ENCODE measurements at regions not wholly inside any gene's neighbourhood (a gene's known extent, or its start where the extent isn't known, plus 50 kb on each side); places are given as distances from the start of the nearest gene placed in this dataset.

DNA sequence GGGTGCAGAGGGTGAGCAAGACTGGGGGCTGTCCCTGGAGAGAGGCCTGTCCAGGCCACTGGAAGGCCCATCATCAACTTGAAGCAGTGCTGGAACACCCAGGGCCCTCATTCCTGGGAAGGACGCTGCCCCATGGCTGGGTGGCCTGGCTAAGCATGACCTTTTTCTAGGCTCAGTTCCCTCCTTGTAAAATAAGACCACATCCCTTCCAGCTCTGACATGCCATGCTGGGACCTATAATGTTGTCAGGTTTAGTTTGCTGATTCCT lies 62.8 kb downstream of the SYNE3 start:
- H3K4me1 ChIP-seq (ENCODE audit: control insufficient read depth, insufficient read depth, low read length) = no peaks in the 10 kb centered on the region
- Mint-ChIP-seq H3K4me1 (no peaks in the 10 kb centered on the region), H3K27me3 (ENCODE audit: insufficient read depth) (no peaks in the 10 kb centered on the region), H3K27ac (no peak overlapping the region), H3K9me3 (no peaks in the 10 kb centered on the region), H3K4me3 (no peak overlapping the region), H3K36me3 (ENCODE audit: low read depth) (peaks cover 6% of the 10 kb centered on the region)
- no peak overlapping the region for H3K4me3 ChIP-seq (ENCODE audit: low read length)
- no peak for DNase-seq
- TF ChIP-seq, protein P1, sequence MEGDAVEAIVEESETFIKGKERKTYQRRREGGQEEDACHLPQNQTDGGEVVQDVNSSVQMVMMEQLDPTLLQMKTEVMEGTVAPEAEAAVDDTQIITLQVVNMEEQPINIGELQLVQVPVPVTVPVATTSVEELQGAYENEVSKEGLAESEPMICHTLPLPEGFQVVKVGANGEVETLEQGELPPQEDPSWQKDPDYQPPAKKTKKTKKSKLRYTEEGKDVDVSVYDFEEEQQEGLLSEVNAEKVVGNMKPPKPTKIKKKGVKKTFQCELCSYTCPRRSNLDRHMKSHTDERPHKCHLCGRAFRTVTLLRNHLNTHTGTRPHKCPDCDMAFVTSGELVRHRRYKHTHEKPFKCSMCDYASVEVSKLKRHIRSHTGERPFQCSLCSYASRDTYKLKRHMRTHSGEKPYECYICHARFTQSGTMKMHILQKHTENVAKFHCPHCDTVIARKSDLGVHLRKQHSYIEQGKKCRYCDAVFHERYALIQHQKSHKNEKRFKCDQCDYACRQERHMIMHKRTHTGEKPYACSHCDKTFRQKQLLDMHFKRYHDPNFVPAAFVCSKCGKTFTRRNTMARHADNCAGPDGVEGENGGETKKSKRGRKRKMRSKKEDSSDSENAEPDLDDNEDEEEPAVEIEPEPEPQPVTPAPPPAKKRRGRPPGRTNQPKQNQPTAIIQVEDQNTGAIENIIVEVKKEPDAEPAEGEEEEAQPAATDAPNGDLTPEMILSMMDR (conservative IDR thresholded peaks at IDR 0.05) = no peak
- no peak overlapping the region for H3K27ac ChIP-seq (ENCODE audit: low read depth, low read length)
- WGBS, 2 experiments (ENCODE audit: insufficient coverage in 1 of 2, insufficient read length in 1 of 2) = 96 to 100% methylated on average over 1 of the region's 1 CpG
- peaks cover 14% of the 10 kb centered on the region for H3K36me3 ChIP-seq (ENCODE audit: control insufficient read depth, insufficient read depth, low read length)
- no peak overlapping the region for H3K9ac ChIP-seq (ENCODE audit: extremely low read depth, low read length, poor library complexity, severe bottlenecking)
- no peaks in the 10 kb centered on the region for H3K9me3 ChIP-seq (ENCODE audit: control insufficient read depth, low read length)
- H3K27me3 ChIP-seq (ENCODE audit: control insufficient read depth, insufficient read depth, low read length, poor library complexity, severe bottlenecking) = no peaks in the 10 kb centered on the region

DNA sequence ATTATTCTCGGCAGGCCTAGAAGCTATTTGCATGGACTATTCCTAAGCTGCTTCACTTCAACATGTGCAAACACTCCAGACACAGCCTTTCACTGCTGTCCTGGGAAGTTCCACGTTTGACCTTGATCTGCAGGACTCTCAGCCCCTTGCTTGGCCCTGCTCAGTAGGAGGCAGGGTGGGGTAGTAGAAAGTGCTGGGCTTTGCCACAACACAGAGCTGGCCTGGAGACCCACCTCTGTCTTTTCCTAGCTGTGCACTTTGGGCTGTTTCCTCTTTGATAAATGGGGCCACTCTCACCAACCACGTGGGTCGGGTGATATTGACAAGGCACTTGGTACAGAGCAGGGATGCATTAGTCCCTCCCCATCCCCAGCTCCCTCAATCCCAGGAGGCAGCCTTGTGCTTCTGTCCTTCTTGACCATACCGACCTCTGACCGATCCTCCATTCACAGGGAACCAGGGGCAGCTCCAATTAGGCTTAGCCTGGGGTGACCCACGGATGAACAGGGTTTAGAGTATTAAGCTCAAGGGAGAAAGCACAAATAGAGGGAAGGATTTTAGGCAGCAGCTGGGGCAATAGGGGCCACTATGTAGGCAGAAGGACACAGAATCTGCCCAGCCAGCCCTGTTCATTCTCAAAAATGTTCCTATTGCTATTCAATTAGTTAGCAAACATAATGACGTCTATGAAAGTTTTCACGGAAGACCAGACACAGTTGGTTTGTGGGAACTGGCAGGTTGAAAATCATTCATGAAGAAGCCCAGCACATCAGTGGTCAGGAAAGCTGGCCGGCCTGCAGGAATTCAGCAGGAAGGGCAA lies 63.3 kb downstream of the SYNE3 start:
- H3K27ac Mint-ChIP-seq = no peak overlapping the region
- WGBS, 2 experiments (ENCODE audit: insufficient coverage in 1 of 2, insufficient read length in 1 of 2) = 82 to 85% methylated on average over 8 to 10 of the region's 10 CpGs
- DNase-seq = no peak
- H3K9me3 ChIP-seq (ENCODE audit: control insufficient read depth, low read length) = no peaks in the 10 kb centered on the region
- no peaks in the 10 kb centered on the region for H3K27me3 Mint-ChIP-seq (ENCODE audit: insufficient read depth)
- no peaks in the 10 kb centered on the region for H3K27me3 ChIP-seq (ENCODE audit: control insufficient read depth, insufficient read depth, low read length, poor library complexity, severe bottlenecking)
- TF ChIP-seq, protein P1 (conservative IDR thresholded peaks at IDR 0.05) = no peak
- no peaks in the 10 kb centered on the region for H3K4me1 ChIP-seq (ENCODE audit: control insufficient read depth, insufficient read depth, low read length)
- no peak overlapping the region for H3K4me3 Mint-ChIP-seq
- H3K36me3 Mint-ChIP-seq (ENCODE audit: low read depth) = peaks cover 6% of the 10 kb centered on the region
- H3K36me3 ChIP-seq (ENCODE audit: control insufficient read depth, insufficient read depth, low read length) = peaks cover 14% of the 10 kb centered on the region
- no peaks in the 10 kb centered on the region for H3K9me3 Mint-ChIP-seq
- H3K9ac ChIP-seq (ENCODE audit: extremely low read depth, low read length, poor library complexity, severe bottlenecking) = no peak overlapping the region
- H3K4me1 Mint-ChIP-seq = no peaks in the 10 kb centered on the region
- H3K4me3 ChIP-seq (ENCODE audit: low read length) = no peak overlapping the region
- no peak overlapping the region for H3K27ac ChIP-seq (ENCODE audit: low read depth, low read length)

DNA sequence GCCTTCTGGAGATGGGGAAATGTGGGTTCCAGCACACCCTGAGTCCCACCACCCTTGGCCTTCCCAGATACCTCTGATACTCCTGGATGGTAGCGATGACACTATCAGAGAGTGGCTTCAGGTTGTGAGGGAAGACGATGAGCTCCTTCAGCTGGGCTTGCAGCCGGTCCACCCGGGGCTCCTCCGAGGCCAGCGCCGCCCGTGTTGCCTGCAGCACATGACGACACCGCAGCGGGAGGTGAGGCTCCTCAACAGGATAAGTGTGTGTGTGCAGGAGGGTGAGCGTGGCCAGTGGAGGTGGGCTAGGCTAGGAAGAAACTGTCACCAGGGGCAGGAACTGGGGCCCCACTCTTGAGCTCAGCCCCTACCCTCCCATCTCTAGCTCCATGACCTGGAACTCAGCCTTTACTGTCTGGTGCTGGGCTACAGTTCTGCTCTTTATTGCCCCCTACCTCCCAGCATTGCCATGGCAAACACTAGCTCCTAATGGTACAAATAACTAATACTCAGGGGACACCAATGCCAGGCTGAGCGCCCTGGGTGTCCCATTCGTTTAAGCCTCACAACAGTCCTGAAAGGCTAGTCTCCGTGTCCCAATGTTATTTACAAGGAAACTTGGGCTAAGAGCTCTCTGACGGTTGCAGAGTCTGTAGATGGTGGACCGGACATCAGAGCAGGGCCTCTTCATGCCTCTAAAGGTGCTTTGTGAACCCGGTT lies 64.1 kb downstream of the SYNE3 start:
- peaks cover 6% of the 10 kb centered on the region for H3K36me3 Mint-ChIP-seq (ENCODE audit: low read depth)
- 83 to 92% methylated on average over 6 to 18 of the region's 18 CpGs for WGBS, 2 experiments (ENCODE audit: insufficient coverage in 1 of 2, insufficient read length in 1 of 2)
- Histone ChIP-seq H3K9ac (ENCODE audit: extremely low read depth, low read length, poor library complexity, severe bottlenecking) (no peak overlapping the region), H3K4me1 (ENCODE audit: control insufficient read depth, insufficient read depth, low read length) (no peaks in the 10 kb centered on the region), H3K27ac (ENCODE audit: low read depth, low read length) (no peak overlapping the region), H3K9me3 (ENCODE audit: control insufficient read depth, low read length) (no peaks in the 10 kb centered on the region), H3K36me3 (ENCODE audit: control insufficient read depth, insufficient read depth, low read length) (peaks cover 14% of the 10 kb centered on the region), H3K27me3 (ENCODE audit: control insufficient read depth, insufficient read depth, low read length, poor library complexity, severe bottlenecking) (no peaks in the 10 kb centered on the region), H3K4me3 (ENCODE audit: low read length) (no peak overlapping the region)
- no peak overlapping the region for H3K27ac Mint-ChIP-seq
- H3K4me3 Mint-ChIP-seq = no peak overlapping the region
- no peaks in the 10 kb centered on the region for H3K27me3 Mint-ChIP-seq (ENCODE audit: insufficient read depth)
- H3K4me1 Mint-ChIP-seq = no peaks in the 10 kb centered on the region
- DNase-seq = peak; percentile 79
- no peaks in the 10 kb centered on the region for H3K9me3 Mint-ChIP-seq
- TF ChIP-seq, protein P1 (conservative IDR thresholded peaks at IDR 0.05) = peak; percentile 76
